Renal pelvis (tissue), 1 donor: ENCODE measurements at regions not wholly inside any gene's neighbourhood (a gene's known extent, or its start where the extent isn't known, plus 50 kb on each side); places are given as distances from the start of the nearest gene placed in this dataset.

Experiments
- DNase-seq: peaks from one replicate; pipeline ENCODE4 v3.0.0-alpha.2; 2013

GRCh38 chr21:16587141-16587581, 857.4 kb downstream of the USP25 start:
- DNase-seq, result no peak

DNA sequence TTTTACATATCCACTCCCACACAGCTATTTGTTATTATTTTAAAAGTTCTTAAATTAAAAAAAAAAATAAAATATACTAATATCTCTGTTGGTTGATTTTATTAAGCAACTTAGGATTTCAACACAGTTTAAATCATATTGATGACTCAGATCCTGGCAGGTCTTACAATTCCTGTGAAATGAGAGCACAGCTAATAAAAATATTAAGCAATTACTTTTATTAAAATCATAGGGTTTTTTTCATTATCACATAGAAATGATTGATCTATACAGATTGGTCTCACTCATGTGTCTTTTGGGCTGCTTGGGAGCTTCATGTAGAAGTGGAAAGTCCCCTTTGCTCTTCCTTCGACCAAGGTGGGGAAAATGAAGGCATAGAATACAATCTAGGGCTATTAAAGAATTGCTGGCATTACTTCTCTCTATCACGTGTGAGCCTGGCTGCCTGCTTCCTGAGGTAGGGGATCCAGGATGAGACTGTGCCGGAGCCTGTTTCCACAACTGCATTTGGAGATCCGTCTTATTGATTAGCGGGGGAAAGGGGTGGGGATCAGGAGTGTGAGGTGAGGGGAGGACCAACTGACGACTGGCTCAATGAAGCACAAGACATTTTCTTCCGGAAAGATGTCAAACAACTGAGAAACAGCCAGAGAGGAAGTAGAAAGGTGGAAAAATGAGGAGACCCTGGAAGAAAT, 858.0 kb downstream of the USP25 start:
- DNase-seq, result no peak

DNA sequence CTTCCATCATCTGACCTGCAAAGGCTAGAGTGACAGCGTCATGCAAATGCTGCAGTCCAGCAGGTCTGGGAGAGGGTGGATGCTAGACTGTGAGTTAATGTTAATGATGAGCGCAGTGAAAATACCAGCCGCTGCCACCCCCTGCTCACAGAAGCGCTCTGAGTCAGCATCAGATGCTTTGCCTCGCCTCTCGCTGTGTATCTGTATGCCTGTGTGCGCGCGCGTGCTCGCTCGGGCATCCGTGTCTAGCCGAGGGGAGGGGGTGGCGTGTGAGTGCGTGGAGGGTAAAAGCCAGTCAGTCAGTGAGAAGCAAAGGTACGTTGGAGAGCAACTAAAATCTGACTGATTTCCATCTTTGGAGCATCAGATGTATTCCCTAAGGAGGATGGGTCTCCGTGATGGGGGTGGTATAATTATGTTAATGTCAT, 858.7 kb downstream of the USP25 start:
- peak; percentile 60 for DNase-seq

- DNase-seq, result no peak
Measured at GRCh38 chr21:16589006-16589898, 859.5 kb downstream of the USP25 start.

DNA sequence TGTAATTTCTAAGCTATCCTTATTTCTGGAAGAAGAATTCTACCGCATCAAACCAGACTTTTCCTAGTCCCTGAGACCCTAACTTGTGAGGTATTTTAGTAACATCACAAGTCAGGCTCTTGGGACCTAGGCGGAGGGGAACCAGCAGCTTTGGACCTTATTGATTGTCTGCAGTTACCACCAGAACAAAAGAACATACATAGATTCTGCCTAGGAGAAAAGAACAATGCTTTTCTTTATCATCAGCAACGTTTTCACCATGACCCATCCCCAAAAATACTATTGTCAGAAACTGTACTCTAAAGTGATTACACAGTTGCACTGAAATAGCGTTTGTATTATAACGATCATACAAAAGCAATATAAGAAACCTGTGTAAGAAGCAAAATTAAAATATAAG, 860.4 kb downstream of the USP25 start:
- DNase-seq, result no peak

GRCh38 chr21:16590641-16591292, 861.0 kb downstream of the USP25 start:
- DNase-seq, result no peak

GRCh38 chr21:16592381-16592780, 862.6 kb downstream of the USP25 start:
- no peak for DNase-seq

DNA sequence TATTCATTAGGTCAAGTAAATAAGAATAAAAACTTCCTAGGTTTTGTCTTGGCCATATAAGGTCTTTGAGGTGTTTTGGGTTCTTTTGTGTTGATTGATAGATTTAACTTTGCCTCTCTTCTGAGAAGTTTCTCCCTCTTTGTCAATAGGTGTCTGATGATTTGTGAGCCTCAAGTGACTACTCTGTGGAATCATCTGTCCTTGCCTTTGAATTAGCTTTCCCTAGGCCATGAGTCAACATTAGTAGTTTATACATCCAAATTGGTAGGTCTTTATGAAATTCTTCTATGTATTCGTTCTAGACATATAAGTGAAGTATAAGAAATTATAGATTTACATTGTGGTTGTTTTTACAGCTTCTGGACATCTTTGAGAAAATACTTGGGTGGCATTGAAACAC, 864.4 kb downstream of the USP25 start:
- no peak for DNase-seq

GRCh38 chr21:16596369-16596768, 866.6 kb downstream of the USP25 start:
- no peak for DNase-seq

DNA sequence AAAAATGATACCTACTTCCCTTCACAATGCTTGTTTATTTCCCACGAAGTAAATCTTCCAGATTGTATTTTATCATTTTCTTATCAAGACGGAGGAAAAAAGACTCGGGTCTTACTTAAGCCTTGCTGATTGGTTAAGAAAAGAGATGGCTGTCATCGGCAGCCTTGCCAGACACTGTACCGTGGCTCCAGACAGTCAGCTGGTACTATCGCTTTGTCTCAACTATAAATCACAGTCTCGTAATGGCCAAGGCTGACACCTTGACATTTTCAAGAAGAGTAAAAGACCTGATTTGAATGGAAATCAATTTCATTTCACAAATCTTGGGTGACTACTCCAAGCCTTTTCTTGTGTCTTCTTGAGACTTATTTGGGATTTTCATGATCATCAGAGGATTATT, 868.0 kb downstream of the USP25 start:
- DNase-seq, result no peak

GRCh38 chr21:16605597-16605996, 875.8 kb downstream of the USP25 start:
- DNase-seq, result peak; percentile 51

DNA sequence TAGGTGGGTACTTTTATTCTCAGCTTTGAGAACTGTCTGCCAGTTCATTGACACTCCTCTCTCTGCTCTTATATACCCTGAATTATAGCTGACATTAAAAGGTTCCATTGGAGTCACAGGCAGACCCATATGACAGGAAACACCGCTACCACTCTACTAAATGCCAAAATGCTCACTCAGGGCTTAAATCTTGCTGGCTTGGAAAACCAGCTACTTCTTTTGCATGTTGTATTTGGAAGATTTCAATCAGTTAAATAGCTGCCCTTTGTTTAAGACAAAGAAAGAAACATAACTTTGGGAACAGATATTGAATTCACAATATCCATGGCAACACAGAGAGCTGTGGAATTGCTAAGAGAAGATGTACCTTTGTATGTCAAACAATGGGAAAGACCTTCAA, 876.5 kb downstream of the USP25 start:
- no peak for DNase-seq

GRCh38 chr21:16608209-16608830, 878.5 kb downstream of the USP25 start:
- no peak for DNase-seq

GRCh38 chr21:16619281-16619680, 889.5 kb downstream of the USP25 start:
- DNase-seq, result no peak

DNA sequence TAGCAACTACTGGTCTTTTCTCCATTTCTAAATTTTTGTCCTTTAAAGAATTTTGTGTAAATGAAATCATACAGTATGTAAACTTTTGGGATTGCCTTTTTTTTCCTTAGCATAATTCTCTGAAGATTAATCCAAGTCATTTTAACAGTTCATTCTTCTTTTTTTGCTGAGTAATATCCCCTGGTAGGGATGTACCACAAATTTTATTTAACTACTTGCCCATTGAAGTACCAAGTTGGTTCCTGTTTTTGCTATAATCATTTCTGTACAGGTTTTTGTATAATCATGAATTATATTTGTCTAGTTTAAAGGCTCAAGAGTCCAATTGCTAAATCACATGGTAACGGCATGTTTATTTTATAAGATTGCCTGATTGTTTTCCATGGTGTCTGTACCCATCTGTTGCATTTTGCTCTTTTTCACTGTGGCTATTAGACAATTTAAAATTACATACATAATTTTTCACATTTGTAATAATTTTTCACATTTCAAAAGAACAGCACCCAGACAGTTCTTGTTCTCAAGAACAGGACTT, 891.1 kb downstream of the USP25 start:
- DNase-seq, result no peak

DNA sequence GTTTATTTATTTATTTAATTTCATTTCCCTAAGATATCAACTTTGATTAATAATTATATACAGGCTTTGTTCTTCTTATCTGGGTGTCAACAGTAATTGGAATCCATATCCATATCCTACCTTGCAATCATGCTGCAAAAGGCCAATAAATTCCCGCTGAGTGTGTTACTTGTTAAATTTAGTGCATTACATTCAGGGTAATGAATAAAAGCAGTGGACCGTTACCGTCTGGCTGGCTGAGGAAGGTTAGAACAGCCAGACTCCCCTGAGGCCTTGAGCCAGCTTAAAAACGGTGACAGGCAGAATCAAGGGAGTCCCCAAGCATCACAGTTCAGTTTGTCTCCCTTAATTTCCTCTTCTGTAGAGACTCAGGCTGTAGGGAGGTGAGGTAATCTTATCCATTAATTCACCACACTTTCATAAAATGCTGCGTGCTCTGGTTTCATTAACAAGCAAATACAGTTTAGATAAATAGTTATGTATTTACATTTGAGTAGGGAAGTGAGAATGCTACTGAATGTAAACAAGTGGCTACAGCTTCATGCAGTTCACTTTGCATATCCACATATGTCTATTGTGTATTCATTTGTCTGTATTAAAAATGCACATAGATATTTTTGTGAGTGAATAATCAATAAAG, 888.2 kb upstream of the CXADR start:
- peak; percentile 57 for DNase-seq

DNA sequence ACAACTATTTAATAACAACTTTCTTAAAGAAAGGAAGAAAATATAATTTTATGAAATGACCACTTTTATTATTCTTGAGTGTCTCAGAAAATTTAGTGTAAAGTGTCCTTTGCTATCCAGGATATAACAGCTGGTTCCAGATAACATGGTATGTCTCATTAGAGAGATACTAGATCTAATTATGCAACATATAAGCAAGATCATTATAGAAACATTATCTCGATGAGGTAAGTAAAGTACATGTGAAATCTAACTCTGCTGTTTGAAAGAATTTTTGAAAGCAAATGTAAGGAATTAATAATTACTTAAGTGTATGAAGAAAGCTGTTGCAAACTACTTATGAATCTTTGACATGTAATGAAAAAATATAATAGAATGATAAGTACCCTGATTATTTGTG, 887.4 kb upstream of the CXADR start:
- no peak for DNase-seq

DNA sequence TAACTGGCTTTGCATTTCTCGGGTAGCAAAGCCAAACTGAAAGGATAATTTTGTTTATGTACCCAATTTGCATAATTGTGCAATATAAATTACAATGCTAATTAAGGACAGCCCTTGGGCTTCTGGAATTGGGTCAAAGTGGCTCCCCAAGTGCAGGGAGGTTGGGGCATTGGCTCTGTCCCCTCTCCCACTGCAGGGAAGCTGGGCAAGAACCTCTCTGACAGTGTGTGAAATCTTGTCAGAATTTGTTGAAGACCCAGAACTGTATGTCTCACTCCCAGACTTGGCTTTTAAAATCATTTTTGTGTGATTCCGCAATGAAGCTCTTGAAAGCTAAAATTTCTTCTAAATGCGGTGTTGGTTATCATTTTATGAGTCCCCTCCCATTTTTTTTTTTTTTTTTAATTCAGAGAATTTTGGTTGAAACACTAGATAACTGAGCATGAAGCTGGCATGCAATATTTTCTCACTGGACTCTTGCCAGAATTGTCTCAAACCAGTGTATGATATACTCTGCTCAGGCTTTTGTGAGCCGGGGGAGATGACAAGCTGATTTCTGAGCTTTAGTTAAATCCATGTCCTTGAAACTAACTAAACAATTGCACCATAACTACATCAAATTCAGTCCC, 878.9 kb upstream of the CXADR start:
- no peak for DNase-seq

DNA sequence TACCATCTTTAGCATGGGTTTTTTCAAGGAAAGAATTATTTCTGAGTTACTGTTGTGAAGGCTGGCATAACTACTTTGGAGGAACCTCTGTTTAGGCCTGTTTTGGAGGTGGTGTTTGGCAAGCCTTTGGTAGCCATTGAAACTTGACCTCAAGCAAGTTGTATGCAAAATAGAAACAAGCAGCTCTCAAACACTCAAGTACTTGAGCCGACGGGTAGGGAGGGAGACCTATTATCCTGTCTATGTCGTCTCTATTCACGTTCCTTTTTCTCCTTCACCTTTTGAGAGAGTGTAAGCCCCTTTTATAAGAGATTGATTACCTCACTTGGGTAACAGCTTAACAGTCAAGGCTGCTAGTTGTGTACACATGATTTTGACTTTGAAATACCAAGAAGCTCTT, 878.3 kb upstream of the CXADR start:
- no peak for DNase-seq

DNA sequence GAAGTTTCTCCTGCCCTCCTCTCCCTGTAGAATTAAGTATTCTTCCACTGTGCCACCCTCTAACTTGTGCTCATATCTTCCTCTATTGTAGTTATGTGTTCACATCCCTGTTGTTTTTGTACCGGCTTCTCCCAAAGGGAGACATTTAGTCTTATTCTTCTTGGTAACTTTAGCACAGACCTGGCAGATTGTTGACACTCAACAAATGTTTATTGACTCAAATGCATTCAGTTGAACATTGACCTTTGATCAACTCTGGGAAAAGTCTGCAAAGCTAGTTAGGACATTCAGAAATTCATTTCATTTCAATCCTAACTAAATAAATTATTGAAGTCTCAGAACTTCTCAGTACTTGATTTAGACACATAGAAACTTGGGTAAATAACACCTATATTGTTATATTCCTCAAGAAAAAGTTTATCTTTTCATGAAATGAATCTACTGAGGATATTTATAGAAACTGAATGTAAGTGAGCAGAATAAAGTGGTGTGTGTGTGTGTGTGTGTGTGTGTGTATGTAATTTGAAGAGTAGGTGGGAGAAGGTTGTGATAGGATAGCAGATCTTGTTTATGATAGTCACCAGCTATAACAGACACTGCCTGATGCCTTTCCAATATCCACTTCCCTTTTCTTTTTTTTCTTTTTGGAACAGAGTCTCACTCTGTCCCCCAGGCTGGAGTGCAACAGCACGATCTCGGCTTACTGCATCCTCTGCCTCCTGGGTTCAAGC, 872.4 kb upstream of the CXADR start:
- no peak for DNase-seq
